GM12878 (cell line): ENCODE measurements at regions not wholly inside any gene's neighbourhood (a gene's known extent, or its start where the extent isn't known, plus 50 kb on each side); places are given as distances from the start of the nearest gene placed in this dataset.

ENCODE experiments used
- ATAC-seq: fragments of 200-7000 bp; cut with Tn5 transposase; 3 replicates; pipeline ENCODE4 v1.9.1; 2020; ENCODE audit warnings: mild to moderate bottlenecking, moderate library complexity
- BruUV-seq: library from RNA; stranded (reverse); fragments of 400-500 nt; replicated peaks from 2 replicates; lab custom pipeline; 2021; lab: Mats Ljungman, UMichigan
- CTCF ChIA-PET: fragments of 300-600 bp; sonication (Branson Sonifier 250); formaldehyde crosslinking; extraction: SDS; loops from one replicate; lab custom pipeline; 2021; ENCODE audit warnings: inconsistent platforms; lab: Yijun Ruan, JAX
- POLR2A ChIA-PET: fragments of 350-600 bp; formaldehyde crosslinking; extraction: SDS; loops from one replicate; lab custom pipeline; 2021; ENCODE audit warnings: inconsistent platforms; lab: Charles Lee
- RAD21 ChIA-PET: fragments of 300-600 bp; sonication (Branson Sonifier 250); formaldehyde crosslinking; loops from one replicate; lab custom pipeline; 2023; ENCODE audit warnings: antibody characterized with exemption; ENCODE audit not compliant: unreplicated experiment; lab: Charles Lee
- SMC1A ChIA-PET: fragments of 300-600 bp; sonication (Branson Sonifier 250); formaldehyde crosslinking; loops from one replicate; lab custom pipeline; 2023; ENCODE audit not compliant: unreplicated experiment, uncharacterized antibody; lab: Charles Lee
- DNase-seq: peaks from one replicate; pipeline ENCODE4 v3.0.0-alpha.2; 2011; ENCODE audit warnings: low read depth, low spot score
- FAIRE-seq: peaks from 3 replicates; lab custom pipeline; 2011; peaks lifted over from hg19 to GRCh38; lab: Jason Lieb, UNC
- H2AFZ ChIP-seq: 2 replicates; pipeline ENCODE4 v1.6.0; 2011; ENCODE audit warnings: low read depth, low read length, control low read depth; ENCODE audit not compliant: control insufficient read depth
- H3K27ac ChIP-seq: 2 replicates; pipeline ENCODE4 v1.5.1; 2011; ENCODE audit warnings: control low read depth; ENCODE audit not compliant: control insufficient read depth, insufficient read depth
- H3K27me3 ChIP-seq, 2 experiments: replicated peaks in 1 of 2; 2 replicates each; pipeline versions ENCODE4 v1.6.0 to v1.6.1; 2011; ENCODE audit warnings: low read length in 1 of 2; ENCODE audit not compliant: control insufficient read depth in 2 of 2, insufficient read depth in 2 of 2
- H3K36me3 ChIP-seq, 2 experiments: 2 replicates each; pipeline ENCODE4 v1.5.1; 2011; ENCODE audit warnings: low read length in 1 of 2; ENCODE audit not compliant: control insufficient read depth in 2 of 2, insufficient read depth in 2 of 2
- H3K4me1 ChIP-seq: 2 replicates; pipeline ENCODE4 v1.6.1; 2011; ENCODE audit warnings: mild to moderate bottlenecking, low read length, moderate library complexity, mixed read lengths; ENCODE audit not compliant: control insufficient read depth, insufficient read depth
- H3K4me2 ChIP-seq: 2 replicates; pipeline ENCODE4 v1.6.0; 2011; ENCODE audit warnings: control low read depth; ENCODE audit not compliant: control insufficient read depth, insufficient read depth
- H3K4me3 ChIP-seq: fragments of 200-600 bp; sonication (generic); 2 replicates; pipeline ENCODE4 v1.5.1; 2016
- H3K79me2 ChIP-seq: 2 replicates; pipeline ENCODE4 v1.6.0; 2011; ENCODE audit warnings: low read length; ENCODE audit not compliant: control insufficient read depth, insufficient read depth
- H3K9ac ChIP-seq: 2 replicates; pipeline ENCODE4 v1.8.0; 2011; ENCODE audit warnings: low read length, control low read depth, mixed read lengths; ENCODE audit not compliant: control insufficient read depth, insufficient read depth
- H3K9me3 ChIP-seq: replicated peaks from 3 replicates; pipeline ENCODE4 v1.5.1; 2011; ENCODE audit warnings: mild to moderate bottlenecking, low read length; ENCODE audit not compliant: control insufficient read depth, insufficient read depth
- H4K20me1 ChIP-seq: 2 replicates; pipeline ENCODE4 v1.6.0; 2011; ENCODE audit not compliant: control insufficient read depth, insufficient read depth
- FOXM1 ChIP-seq: IDR thresholded peaks from 2 replicates; pipeline ENCODE4 v1.6.1; 2012; ENCODE audit warnings: low read depth, mild to moderate bottlenecking, inconsistent platforms, low read length, moderate library complexity
- IKZF1 ChIP-seq: fragments of 450-650 bp; conservative IDR thresholded peaks from 2 replicates; pipeline ENCODE4 v1.6.1; 2017; ENCODE audit warnings: antibody characterized with exemption, mild to moderate bottlenecking
- MYC ChIP-seq: IDR thresholded peaks from 2 replicates; pipeline ENCODE4 v1.6.1; 2011; ENCODE audit warnings: mild to moderate bottlenecking, low read length, moderate library complexity, inconsistent platforms; ENCODE audit not compliant: insufficient read depth, insufficient replicate concordance, insufficient read length, severe bottlenecking
- PAX5 ChIP-seq: IDR thresholded peaks from 2 replicates; pipeline ENCODE4 v1.6.1; 2011; ENCODE audit warnings: low read depth, low read length, borderline replicate concordance
- POLR2AphosphoS2 ChIP-seq: IDR thresholded peaks from 2 replicates; pipeline ENCODE4 v1.6.1; 2011; ENCODE audit warnings: low read depth, mild to moderate bottlenecking, low read length, improper control_type of control experiment, moderate library complexity
- RAD21 ChIP-seq: IDR thresholded peaks from 2 replicates; pipeline ENCODE4 v1.6.1; 2011; ENCODE audit warnings: mild to moderate bottlenecking, low read depth, low read length, moderate library complexity; ENCODE audit not compliant: insufficient read depth
- RBBP5 ChIP-seq: fragments of 200-600 bp; sonication (generic); conservative IDR thresholded peaks from 2 replicates; pipeline ENCODE4 v1.6.1; 2016
- RELA ChIP-seq: fragments of 450-650 bp; IDR thresholded peaks from 2 replicates; pipeline ENCODE4 v1.8.0; 2014; ENCODE audit warnings: borderline replicate concordance; ENCODE audit not compliant: partially characterized antibody
- SIX5 ChIP-seq: IDR thresholded peaks from 2 replicates; pipeline ENCODE4 v1.6.1; 2011; ENCODE audit warnings: mild to moderate bottlenecking, low read depth, low read length, moderate library complexity; ENCODE audit not compliant: severe bottlenecking
- SMC3 ChIP-seq: IDR thresholded peaks from 2 replicates; pipeline ENCODE4 v1.6.1; 2011; ENCODE audit warnings: low read length, improper control_type of control experiment, borderline replicate concordance
- ZBTB4 ChIP-seq: fragments of 450-650 bp; formaldehyde crosslinking; IDR thresholded peaks from 2 replicates; pipeline ENCODE4 v1.4.0; 2022; ENCODE audit warnings: mild to moderate bottlenecking, moderate library complexity
- ZNF217 ChIP-seq: fragments of 450-650 bp; IDR thresholded peaks from 2 replicates; pipeline ENCODE4 v1.6.1; 2017; ENCODE audit warnings: antibody characterized with exemption, mild to moderate bottlenecking
- ZNF592 ChIP-seq: fragments of 450-650 bp; IDR thresholded peaks from 2 replicates; pipeline ENCODE4 v1.6.1; 2017; ENCODE audit warnings: mild to moderate bottlenecking, moderate library complexity
- ZZZ3 ChIP-seq: IDR thresholded peaks from 2 replicates; pipeline ENCODE4 v1.6.1; 2011; ENCODE audit warnings: low read depth; ENCODE audit not compliant: control insufficient read depth, insufficient read length
- WGBS: methylation state at CpG from one replicate; pipeline ENCODE4 v1.1.6; 2016; ENCODE audit warnings: low lambda C conversion rate; ENCODE audit not compliant: insufficient replicate concordance, insufficient coverage; ENCODE audit errors: missing lambda C conversion rate; 5-methylcytosine and 5-hydroxymethylcytosine counted together
- in situ Hi-C: fragments of 300-500 bp; cut with MboI; formaldehyde crosslinking; loops from 9 replicates; pipeline ENCODE4 v1.14.3; 2018; ENCODE audit warnings: mixed read lengths
- intact Hi-C: fragments of 100-400 bp; cut with micrococcal nuclease; formaldehyde crosslinking; loops from one replicate; pipeline ENCODE4 v1.14.2; 2022; ENCODE audit not compliant: unreplicated experiment
- TF ChIP-seq, protein P1 (sequence below): IDR thresholded peaks from 2 replicates; pipeline ENCODE4 v1.6.1; 2012; ENCODE audit warnings: low read length, inconsistent platforms

- no peak for DNase-seq
- no peak for FAIRE-seq
- 33% methylated on average over 3 of the region's 3 CpGs for WGBS
- no peaks in the 10 kb centered on the region for H3K79me2 ChIP-seq
- in situ Hi-C loops (loop anchor here (5.0 kb wide), 1 partner anchor 550 kb away; no protein-coding TSS in a partner anchor), intact Hi-C loops (loop anchor here (2.0 to 5.0 kb wide), 3 partner anchors 245 to 851 kb away; no protein-coding TSS in a partner anchor)
- no peaks in the 10 kb centered on the region for H3K4me1 ChIP-seq
- no peaks in the 10 kb centered on the region for H3K36me3 ChIP-seq
- ATAC-seq, result no peak
- RAD21 ChIA-PET, result interaction anchor here (0.9 to 2.1 kb wide), 6 partner anchors 19 to 550 kb away, joined by 3 to 10 read pairs (median 5); no protein-coding TSS in a partner anchor
- no peaks in the 10 kb centered on the region for H4K20me1 ChIP-seq
- no peak overlapping the region for H3K27ac ChIP-seq
- H2AFZ ChIP-seq, result no peak overlapping the region
- CTCF ChIA-PET, result interaction anchor here (0.6 to 2.2 kb wide), 20 partner anchors 9 to 851 kb away, joined by 3 to 28 read pairs (median 4); no protein-coding TSS in a partner anchor
- no TSS peak for BruUV-seq
- SMC1A ChIA-PET, result interaction anchor here (0.6 to 1.6 kb wide), 8 partner anchors 11 to 563 kb away, joined by 3 to 6 read pairs (median 3); no protein-coding TSS in a partner anchor
- no peak overlapping the region for H3K9ac ChIP-seq
- POLR2A ChIA-PET, result no interaction called here
- H3K9me3 ChIP-seq, result no peaks in the 10 kb centered on the region
- no peaks in the 10 kb centered on the region for H3K27me3 ChIP-seq
- H3K4me3 ChIP-seq, result no peak overlapping the region
- no peak overlapping the region for H3K4me2 ChIP-seq
- TF ChIP-seq RAD21 (no peak), SIX5 (no peak), FOXM1 (no peak), MYC (no peak), ZNF592 (no peak), ZNF217 (no peak), RBBP5 (no peak), ZZZ3 (no peak), POLR2AphosphoS2 (no peak), IKZF1 (no peak), ZBTB4 (CRISPR knock-in tag) (no peak), SMC3 (no peak), PAX5 (no peak), RELA (no peak)
- TF ChIP-seq, protein P1, sequence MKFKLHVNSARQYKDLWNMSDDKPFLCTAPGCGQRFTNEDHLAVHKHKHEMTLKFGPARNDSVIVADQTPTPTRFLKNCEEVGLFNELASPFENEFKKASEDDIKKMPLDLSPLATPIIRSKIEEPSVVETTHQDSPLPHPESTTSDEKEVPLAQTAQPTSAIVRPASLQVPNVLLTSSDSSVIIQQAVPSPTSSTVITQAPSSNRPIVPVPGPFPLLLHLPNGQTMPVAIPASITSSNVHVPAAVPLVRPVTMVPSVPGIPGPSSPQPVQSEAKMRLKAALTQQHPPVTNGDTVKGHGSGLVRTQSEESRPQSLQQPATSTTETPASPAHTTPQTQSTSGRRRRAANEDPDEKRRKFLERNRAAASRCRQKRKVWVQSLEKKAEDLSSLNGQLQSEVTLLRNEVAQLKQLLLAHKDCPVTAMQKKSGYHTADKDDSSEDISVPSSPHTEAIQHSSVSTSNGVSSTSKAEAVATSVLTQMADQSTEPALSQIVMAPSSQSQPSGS, result no peak
Measured at GRCh38 chr12:65557438-65558181, 266.7 kb upstream of the HMGA2 start.
